Upper lobe of right lung (tissue), 1 donor: ENCODE measurements at regions not wholly inside any gene's neighbourhood (a gene's known extent, or its start where the extent isn't known, plus 50 kb on each side); places are given as distances from the start of the nearest gene placed in this dataset.
"Not testable (repeated sequence)": the region's sequence is repeated elsewhere in the genome, so short reads cannot be mapped to it uniquely, and the experiment has no call there.

Source experiments
- ATAC-seq: fragments of 200-7000 bp; cut with Tn5 transposase; one replicate; pipeline ENCODE4 v1.9.1; 2020; ENCODE audit warnings: mild to moderate bottlenecking, moderate library complexity
- DNase-seq: peaks from one replicate; pipeline ENCODE4 v3.0.0-alpha.2; 2020
- H3K27ac ChIP-seq: fragments of 200-600 bp; one replicate; pipeline ENCODE4 v1.8.0; 2022
- H3K27me3 ChIP-seq: fragments of 200-600 bp; one replicate; pipeline ENCODE4 v1.8.0; 2022; ENCODE audit warnings: mild to moderate bottlenecking
- H3K36me3 ChIP-seq: fragments of 200-600 bp; one replicate; pipeline ENCODE4 v1.8.0; 2022
- H3K4me1 ChIP-seq: fragments of 200-600 bp; one replicate; pipeline ENCODE4 v1.8.0; 2022
- H3K4me3 ChIP-seq: fragments of 200-600 bp; one replicate; pipeline ENCODE4 v1.8.0; 2022; ENCODE audit warnings: mild to moderate bottlenecking
- H3K9me3 ChIP-seq: fragments of 200-600 bp; one replicate; pipeline ENCODE4 v1.8.0; 2022
- CTCF ChIP-seq: fragments of 200-600 bp; IDR thresholded peaks from one replicate; pipeline ENCODE4 v1.8.0; 2022; ENCODE audit warnings: antibody characterized with exemption
- intact Hi-C: fragments of 100-400 bp; cut with DNase I; formaldehyde crosslinking; loops from one replicate; pipeline ENCODE4 v1.11.0; 2022
- donor health status: DM: no; HTN: yes; CAD: no; lungs with severe emphysema.

GRCh38 chr1:70586046-70586445 is 175.0 kb downstream of the CTH start:
- no peak for TF ChIP-seq CTCF
- intact Hi-C loops, result no loop called here
- DNase-seq (no peak), ATAC-seq (no peak)
- Histone ChIP-seq H3K4me1 (no peaks in the 10 kb centered on the region), H3K27ac (no peak overlapping the region), H3K4me3 (no peak overlapping the region), H3K36me3 (no peaks in the 10 kb centered on the region), H3K27me3 (no peaks in the 10 kb centered on the region), H3K9me3 (no peaks in the 10 kb centered on the region)

GRCh38 chr1:70587872-70588366 is 176.9 kb downstream of the CTH start:
- Histone ChIP-seq H3K9me3 (no peaks in the 10 kb centered on the region), H3K4me1 (no peaks in the 10 kb centered on the region), H3K27me3 (no peaks in the 10 kb centered on the region), H3K27ac (no peak overlapping the region), H3K4me3 (no peak overlapping the region), H3K36me3 (no peaks in the 10 kb centered on the region)
- DNase-seq (no peak), ATAC-seq (no peak)
- intact Hi-C loops, result no loop called here
- no peak for TF ChIP-seq CTCF

GRCh38 chr1:70593551-70593950 is 182.5 kb downstream of the CTH start:
- DNase-seq, ATAC-seq, H3K4me1 ChIP-seq, H3K4me3 ChIP-seq, H3K27me3 ChIP-seq, H3K36me3 ChIP-seq, H3K27ac ChIP-seq, intact Hi-C loops, H3K9me3 ChIP-seq: not testable (repeated sequence)

- Histone ChIP-seq H3K4me3 (no peak overlapping the region), H3K4me1 (no peaks in the 10 kb centered on the region), H3K9me3 (no peaks in the 10 kb centered on the region), H3K36me3 (no peaks in the 10 kb centered on the region), H3K27ac (no peak overlapping the region), H3K27me3 (no peaks in the 10 kb centered on the region)
- DNase-seq, result no peak
- ATAC-seq, result no peak
- TF ChIP-seq CTCF, result no peak
- intact Hi-C loops, result no loop called here
These were observed 197.7 kb downstream of the CTH start for GRCh38 chr1:70608815-70609214.

- H3K27ac ChIP-seq, H3K4me3 ChIP-seq, ATAC-seq, intact Hi-C loops, H3K36me3 ChIP-seq, H3K27me3 ChIP-seq, H3K9me3 ChIP-seq, H3K4me1 ChIP-seq, DNase-seq: not testable (repeated sequence)
These were observed 199.1 kb downstream of the CTH start for GRCh38 chr1:70610164-70610563.

- Histone ChIP-seq H3K9me3 (no peaks in the 10 kb centered on the region), H3K4me3 (no peak overlapping the region), H3K27ac (no peak overlapping the region), H3K4me1 (no peaks in the 10 kb centered on the region), H3K27me3 (no peaks in the 10 kb centered on the region), H3K36me3 (no peaks in the 10 kb centered on the region)
- DNase-seq, result no peak
- TF ChIP-seq CTCF, result no peak
- intact Hi-C loops, result no loop called here
- no peak for ATAC-seq
These were observed 205.9 kb downstream of the CTH start for GRCh38 chr1:70616946-70617345.

- H3K27ac ChIP-seq, result no peak overlapping the region
- no peaks in the 10 kb centered on the region for H3K4me1 ChIP-seq
- H3K27me3 ChIP-seq, result no peaks in the 10 kb centered on the region
- H3K9me3 ChIP-seq, result no peaks in the 10 kb centered on the region
- intact Hi-C loops, result no loop called here
- no peak for TF ChIP-seq CTCF
- H3K4me3 ChIP-seq, result no peak overlapping the region
- no peaks in the 10 kb centered on the region for H3K36me3 ChIP-seq
- no peak for DNase-seq
- ATAC-seq, result no peak
These were observed 206.7 kb downstream of the CTH start for GRCh38 chr1:70617728-70618127.
